Neural cell (in vitro differentiated cells): ENCODE measurements at regions not wholly inside any gene's neighbourhood (a gene's known extent, or its start where the extent isn't known, plus 50 kb on each side); places are given as distances from the start of the nearest gene placed in this dataset.

Experiments
- H2AFZ ChIP-seq: fragments of 200-600, 300-800 bp; sonication (generic), shearing (Covaris generic); 2 replicates; pipeline ENCODE4 v1.6.0; 2014; ENCODE audit warnings: low read depth, mild to moderate bottlenecking, antibody characterized with exemption, low read length, moderate library complexity
- H3F3A ChIP-seq: fragments of 200-600 bp; shearing (Covaris generic); 2 replicates; pipeline ENCODE4 v1.6.1; 2016; ENCODE audit warnings: mild to moderate bottlenecking, moderate library complexity, mixed read lengths, antibody characterized with exemption, low read length; ENCODE audit not compliant: insufficient read depth, poor library complexity, severe bottlenecking
- H3K27ac ChIP-seq: fragments of 200-600, 300-800 bp; sonication (generic), shearing (Covaris generic); 2 replicates; pipeline ENCODE4 v1.5.1; 2014; ENCODE audit warnings: mild to moderate bottlenecking, low read length, moderate library complexity
- H3K27me3 ChIP-seq: fragments of 300-800, 200-600 bp; sonication (generic), shearing (Covaris generic); 2 replicates; pipeline ENCODE4 v1.6.0; 2014; ENCODE audit warnings: mild to moderate bottlenecking, low read depth, low read length, moderate library complexity; ENCODE audit not compliant: insufficient read depth
- H3K36me3 ChIP-seq: fragments of 300-800, 200-600 bp; sonication (generic), shearing (Covaris generic); 2 replicates; pipeline ENCODE4 v1.5.1; 2014; ENCODE audit warnings: mild to moderate bottlenecking, antibody characterized with exemption, low read length, moderate library complexity; ENCODE audit not compliant: insufficient read depth
- H3K4me2 ChIP-seq: fragments of 300-800, 200-600 bp; sonication (generic), shearing (Covaris generic); 2 replicates; pipeline ENCODE4 v1.6.0; 2014; ENCODE audit warnings: mild to moderate bottlenecking, low read length
- H3K4me3 ChIP-seq: fragments of 300-800, 200-600 bp; sonication (generic), shearing (Covaris generic); 2 replicates; pipeline ENCODE4 v1.5.1; 2014; ENCODE audit warnings: mild to moderate bottlenecking, low read length, moderate library complexity
- H3K79me2 ChIP-seq: fragments of 200-600 bp; shearing (Covaris generic); replicated peaks from 2 replicates; pipeline ENCODE4 v1.6.0; 2014; ENCODE audit warnings: mild to moderate bottlenecking, low read length, moderate library complexity; ENCODE audit not compliant: insufficient read depth
- H3K9ac ChIP-seq: fragments of 300-800, 200-600 bp; sonication (generic), shearing (Covaris generic); 2 replicates; pipeline ENCODE4 v1.6.1; 2016; ENCODE audit warnings: mild to moderate bottlenecking, low read length, mixed read lengths
- H3K9me2 ChIP-seq: fragments of 200-600 bp; shearing (Covaris generic); 2 replicates; pipeline ENCODE4 v1.6.1; 2016; ENCODE audit warnings: mild to moderate bottlenecking, low read length, mixed read lengths; ENCODE audit not compliant: insufficient read depth
- H3K9me3 ChIP-seq: fragments of 200-600, 300-800 bp; sonication (generic), shearing (Covaris generic); 2 replicates; pipeline ENCODE4 v1.6.1; 2016; ENCODE audit warnings: mild to moderate bottlenecking, mixed run types, low read length, moderate library complexity, mixed read lengths
- H4K20me1 ChIP-seq: fragments of 200-600 bp; shearing (Covaris generic); 2 replicates; pipeline ENCODE4 v1.6.1; 2016; ENCODE audit warnings: mild to moderate bottlenecking, mixed run types; ENCODE audit not compliant: insufficient read depth
- CTCF ChIP-seq: fragments of 450-650 bp; IDR thresholded peaks from 2 replicates; pipeline ENCODE4 v1.5.1; 2014; ENCODE audit warnings: antibody characterized with exemption, mild to moderate bottlenecking, moderate library complexity; ENCODE audit not compliant: poor library complexity, severe bottlenecking
- EP300 ChIP-seq: fragments of 450-650 bp; conservative IDR thresholded peaks from 2 replicates; pipeline ENCODE4 v1.6.1; 2014; ENCODE audit warnings: antibody characterized with exemption, mild to moderate bottlenecking, moderate library complexity; ENCODE audit not compliant: poor library complexity, severe bottlenecking
- EZH2 ChIP-seq: fragments of 200-600, 300-800 bp; shearing (Covaris generic), sonication (generic); IDR thresholded peaks from 2 replicates; pipeline ENCODE4 v1.6.1; 2014; ENCODE audit warnings: antibody characterized with exemption, low read length, borderline replicate concordance, mild to moderate bottlenecking; ENCODE audit not compliant: insufficient read depth, poor library complexity, severe bottlenecking
- MXI1 ChIP-seq: fragments of 450-650 bp; conservative IDR thresholded peaks from 2 replicates; pipeline ENCODE4 v1.6.1; 2014; ENCODE audit warnings: antibody characterized with exemption, mild to moderate bottlenecking; ENCODE audit not compliant: poor library complexity, severe bottlenecking
- POLR2AphosphoS5 ChIP-seq: IDR thresholded peaks from 2 replicates; pipeline ENCODE4 v1.6.1; 2012
- RAD21 ChIP-seq: fragments of 450-650 bp; conservative IDR thresholded peaks from 2 replicates; pipeline ENCODE4 v1.6.1; 2014; ENCODE audit warnings: antibody characterized with exemption, mild to moderate bottlenecking, moderate library complexity
- REST ChIP-seq: IDR thresholded peaks from 2 replicates; pipeline ENCODE4 v1.6.1; 2012; ENCODE audit warnings: borderline replicate concordance
- SMC3 ChIP-seq: fragments of 450-650 bp; conservative IDR thresholded peaks from 2 replicates; pipeline ENCODE4 v1.6.1; 2014; ENCODE audit warnings: antibody characterized with exemption, mild to moderate bottlenecking, moderate library complexity; ENCODE audit not compliant: poor library complexity
- TAF1 ChIP-seq: IDR thresholded peaks from 2 replicates; pipeline ENCODE4 v1.6.1; 2012; ENCODE audit warnings: low read depth

GRCh38 chr2:128602038-128602698 lies 283.5 kb upstream of the HS6ST1 start:
- no peak overlapping the region for H3K4me2 ChIP-seq
- H2AFZ ChIP-seq: no peak overlapping the region
- no peaks in the 10 kb centered on the region for H3K27me3 ChIP-seq
- H3K36me3 ChIP-seq: no peaks in the 10 kb centered on the region
- no peak overlapping the region for H3K4me3 ChIP-seq
- H3K27ac ChIP-seq: no peak overlapping the region
- H3K9me3 ChIP-seq: no peaks in the 10 kb centered on the region
- TF ChIP-seq TAF1 (no peak), MXI1 (no peak), SMC3 (no peak), EP300 (no peak), POLR2AphosphoS5 (no peak), CTCF (no peak), REST (no peak)
- no peaks in the 10 kb centered on the region for H3K9me2 ChIP-seq
- H3F3A ChIP-seq: no peaks in the 10 kb centered on the region
- H3K79me2 ChIP-seq: no peaks in the 10 kb centered on the region
- no peaks in the 10 kb centered on the region for H4K20me1 ChIP-seq
- H3K9ac ChIP-seq: no peak overlapping the region

- no peaks in the 10 kb centered on the region for H3K36me3 ChIP-seq
- H4K20me1 ChIP-seq: no peaks in the 10 kb centered on the region
- H3K4me3 ChIP-seq: no peak overlapping the region
- H3K9me2 ChIP-seq: no peaks in the 10 kb centered on the region
- no peak overlapping the region for H3K9ac ChIP-seq
- no peaks in the 10 kb centered on the region for H3K9me3 ChIP-seq
- no peak for TF ChIP-seq TAF1
- no peak for TF ChIP-seq REST
- no peak for TF ChIP-seq EZH2
- TF ChIP-seq EP300: no peak
- TF ChIP-seq SMC3: no peak
- TF ChIP-seq MXI1: no peak
- TF ChIP-seq CTCF: no peak
- TF ChIP-seq POLR2AphosphoS5: no peak
- TF ChIP-seq RAD21: no peak
- H3K79me2 ChIP-seq: no peaks in the 10 kb centered on the region
- H3K27me3 ChIP-seq: no peaks in the 10 kb centered on the region
- no peak overlapping the region for H3K4me2 ChIP-seq
- no peak overlapping the region for H3K27ac ChIP-seq
- no peaks in the 10 kb centered on the region for H3F3A ChIP-seq
- H2AFZ ChIP-seq: no peak overlapping the region
These were observed 284.0 kb upstream of the HS6ST1 start for GRCh38 chr2:128602699-128603101.
